SK-N-SH treated with all-trans-retinoic acid at 6 μM for 48 hours (cell line): ENCODE measurements at regions not wholly inside any gene's neighbourhood (a gene's known extent, or its start where the extent isn't known, plus 50 kb on each side); places are given as distances from the start of the nearest gene placed in this dataset.

ENCODE experiments used
- PPARA ChIP-seq: fragments of 250-450 bp; sonication (Bioruptor Pico); IDR thresholded peaks from 2 replicates; pipeline ENCODE4 v1.5.0; 2020; ENCODE audit warnings: mild to moderate bottlenecking, borderline replicate concordance
- RARB ChIP-seq: fragments of 250-450 bp; sonication (Bioruptor Pico); IDR thresholded peaks from 2 replicates; pipeline ENCODE4 v1.8.0; 2021; ENCODE audit warnings: mild to moderate bottlenecking, moderate library complexity
- SNAI2 ChIP-seq: fragments of 250-450 bp; sonication (Bioruptor Pico); IDR thresholded peaks from 2 replicates; pipeline ENCODE4 v1.5.0; 2020; ENCODE audit warnings: mild to moderate bottlenecking, moderate library complexity
- ZFP30 ChIP-seq: fragments of 450-650 bp; formaldehyde crosslinking; IDR thresholded peaks from 2 replicates; pipeline ENCODE4 v1.5.0; 2022; ENCODE audit warnings: mild to moderate bottlenecking, moderate library complexity

- TF ChIP-seq SNAI2 (CRISPR knock-in tag) (no peak), PPARA (no peak), RARB (CRISPR knock-in tag) (no peak), ZFP30 (no peak)
Observed at GRCh38 chr13:39233519-39233918, 195.3 kb downstream of the NHLRC3 start.
